ENCODE measurements at regions not wholly inside any gene's neighbourhood (a gene's known extent, or its start where the extent isn't known, plus 50 kb on each side); places are given as distances from the start of the nearest gene placed in this dataset.
A peak's percentile ranks its signal among the peaks of the same experiment; 100 is the strongest.

- no peak for TF ChIP-seq CTCF (IDR thresholded peaks at IDR 0.05; ENCODE audit: control insufficient read depth, extremely low read depth, insufficient read depth)
- H3K4me3 ChIP-seq (ENCODE audit: low read depth, low read length) = no peak overlapping the region
- no peak for DNase-seq (ENCODE audit: low read depth)
These were observed 666.4 kb downstream of the TECRL start for GRCh38 chr4:63742882-63743281.

- no peak for TF ChIP-seq CTCF (IDR thresholded peaks at IDR 0.05; ENCODE audit: control insufficient read depth, extremely low read depth, insufficient read depth)
- DNase-seq (ENCODE audit: low read depth) = no peak
- H3K4me3 ChIP-seq (ENCODE audit: low read depth, low read length) = no peak overlapping the region
These were observed 679.7 kb downstream of the TECRL start for GRCh38 chr4:63729519-63729918.

- no peak overlapping the region for H3K4me3 ChIP-seq (ENCODE audit: low read depth, low read length)
- no peak for DNase-seq (ENCODE audit: low read depth)
- TF ChIP-seq CTCF (IDR thresholded peaks at IDR 0.05; ENCODE audit: control insufficient read depth, extremely low read depth, insufficient read depth) = no peak
These were observed 680.6 kb downstream of the TECRL start for GRCh38 chr4:63728480-63729177.

- peak; percentile 63 for DNase-seq (ENCODE audit: low read depth)
- no peak overlapping the region for H3K4me3 ChIP-seq (ENCODE audit: low read depth, low read length)
- TF ChIP-seq CTCF (IDR thresholded peaks at IDR 0.05; ENCODE audit: control insufficient read depth, extremely low read depth, insufficient read depth) = peak; percentile 55
These were observed 691.9 kb downstream of the TECRL start for GRCh38 chr4:63717384-63717783.

GRCh38 chr4:63708661-63709060 is 700.6 kb downstream of the TECRL start:
- TF ChIP-seq CTCF (IDR thresholded peaks at IDR 0.05; ENCODE audit: control insufficient read depth, extremely low read depth, insufficient read depth) = no peak
- no peak overlapping the region for H3K4me3 ChIP-seq (ENCODE audit: low read depth, low read length)
- DNase-seq (ENCODE audit: low read depth) = no peak

- DNase-seq (ENCODE audit: low read depth) = no peak
- H3K4me3 ChIP-seq (ENCODE audit: low read depth, low read length) = no peak overlapping the region
- no peak for TF ChIP-seq CTCF (IDR thresholded peaks at IDR 0.05; ENCODE audit: control insufficient read depth, extremely low read depth, insufficient read depth)
These were observed 708.7 kb downstream of the TECRL start for GRCh38 chr4:63700569-63700968.

GRCh38 chr4:63693321-63693720 is 715.9 kb downstream of the TECRL start:
- no peak overlapping the region for H3K4me3 ChIP-seq (ENCODE audit: low read depth, low read length)
- no peak for TF ChIP-seq CTCF (IDR thresholded peaks at IDR 0.05; ENCODE audit: control insufficient read depth, extremely low read depth, insufficient read depth)
- DNase-seq (ENCODE audit: low read depth) = no peak
